GM23338 (cell line): ENCODE measurements at regions not wholly inside any gene's neighbourhood (a gene's known extent, or its start where the extent isn't known, plus 50 kb on each side); places are given as distances from the start of the nearest gene placed in this dataset.

Experiments used
- ATAC-seq: fragments of 200-7000 bp; cut with Tn5 transposase; 3 replicates; pipeline ENCODE4 v1.9.1; 2020
- DNase-seq: peaks from one replicate; pipeline ENCODE4 v3.0.0-alpha.2; 2015; ENCODE audit warnings: low spot score
- H2AFZ ChIP-seq: fragments of 200-600 bp; sonication (generic); 2 replicates; pipeline ENCODE4 v1.8.0; 2016; ENCODE audit warnings: antibody characterized with exemption, mild to moderate bottlenecking, moderate library complexity
- H3F3A ChIP-seq: fragments of 200-600 bp; sonication (generic); replicated peaks from 2 replicates; pipeline ENCODE4 v1.8.0; 2017; ENCODE audit warnings: antibody characterized with exemption, mixed run types, low read depth
- H3K27ac ChIP-seq: fragments of 200-600 bp; sonication (generic); 2 replicates; pipeline ENCODE4 v1.6.1; 2016; ENCODE audit warnings: low read depth
- H3K27me3 ChIP-seq: fragments of 200-600 bp; sonication (generic); 2 replicates; pipeline ENCODE4 v1.8.0; 2016; ENCODE audit warnings: mild to moderate bottlenecking, mixed run types, moderate library complexity; ENCODE audit not compliant: insufficient read depth
- H3K36me3 ChIP-seq: fragments of 200-600 bp; sonication (generic); 2 replicates; pipeline ENCODE4 v1.8.0; 2016; ENCODE audit warnings: mild to moderate bottlenecking; ENCODE audit not compliant: insufficient read depth
- H3K4me1 ChIP-seq: fragments of 200-600 bp; sonication (generic); 2 replicates; pipeline ENCODE4 v1.8.0; 2016; ENCODE audit warnings: mild to moderate bottlenecking, moderate library complexity; ENCODE audit not compliant: insufficient read depth
- H3K4me2 ChIP-seq: fragments of 200-600 bp; sonication (generic); 2 replicates; pipeline ENCODE4 v1.7.1; 2017; ENCODE audit warnings: mixed run types
- H3K4me3 ChIP-seq: fragments of 200-600 bp; sonication (generic); 2 replicates; pipeline ENCODE4 v1.6.1; 2016; ENCODE audit warnings: mixed run types
- H3K79me2 ChIP-seq: fragments of 200-600 bp; sonication (generic); replicated peaks from 2 replicates; pipeline ENCODE4 v1.8.0; 2017; ENCODE audit warnings: mild to moderate bottlenecking; ENCODE audit not compliant: insufficient read depth
- H3K9me2 ChIP-seq: fragments of 200-600 bp; sonication (generic); 2 replicates; pipeline ENCODE4 v1.8.0; 2017; ENCODE audit not compliant: insufficient read depth
- H4K20me1 ChIP-seq: fragments of 200-600 bp; sonication (generic); replicated peaks from 2 replicates; pipeline ENCODE4 v1.8.0; 2017; ENCODE audit warnings: mild to moderate bottlenecking; ENCODE audit not compliant: insufficient read depth
- H3K27ac Mint-ChIP-seq: 2 replicates; pipeline ENCODE4 v1.8.0; 2020; ENCODE audit warnings: inconsistent platforms, mild to moderate bottlenecking, moderate library complexity, mixed read lengths
- H3K27me3 Mint-ChIP-seq: 3 replicates; pipeline ENCODE4 v1.8.0; 2022; ENCODE audit warnings: low read depth, mild to moderate bottlenecking, moderate library complexity, mixed read lengths, inconsistent platforms; ENCODE audit not compliant: insufficient read depth, poor library complexity
- H3K36me3 Mint-ChIP-seq: 3 replicates; pipeline ENCODE4 v1.8.0; 2021; ENCODE audit warnings: low read depth, mild to moderate bottlenecking, inconsistent platforms, moderate library complexity, mixed read lengths
- H3K4me1 Mint-ChIP-seq: 3 replicates; pipeline ENCODE4 v1.8.0; 2020; ENCODE audit warnings: mild to moderate bottlenecking, inconsistent platforms, mixed read lengths
- H3K4me3 Mint-ChIP-seq: 3 replicates; pipeline ENCODE4 v1.8.0; 2021; ENCODE audit warnings: moderate library complexity, mild to moderate bottlenecking, inconsistent platforms, mixed read lengths
- H3K9me3 Mint-ChIP-seq: 3 replicates; pipeline ENCODE4 v1.8.0; 2020; ENCODE audit warnings: moderate library complexity, mild to moderate bottlenecking, inconsistent platforms, mixed read lengths
- CREB1 ChIP-seq: fragments of 250-450 bp; sonication (Bioruptor Pico); IDR thresholded peaks from 2 replicates; pipeline ENCODE4 v1.5.0; 2020; ENCODE audit warnings: low read depth, mild to moderate bottlenecking, moderate library complexity
- EZH2 ChIP-seq: fragments of 200-600 bp; sonication (generic); IDR thresholded peaks from one replicate; pipeline ENCODE4 v1.8.0; 2017; ENCODE audit warnings: antibody characterized with exemption, mild to moderate bottlenecking, low read depth; ENCODE audit not compliant: unreplicated experiment
- EZH2phosphoT487 ChIP-seq: fragments of 200-600 bp; sonication (generic); IDR thresholded peaks from one replicate; pipeline ENCODE4 v1.8.1; 2018; ENCODE audit warnings: antibody characterized with exemption; ENCODE audit not compliant: unreplicated experiment
- JUNB ChIP-seq: IDR thresholded peaks from one replicate; pipeline ENCODE4 v1.6.1; 2016; ENCODE audit warnings: antibody characterized with exemption; ENCODE audit not compliant: unreplicated experiment
- STAT1 ChIP-seq: IDR thresholded peaks from one replicate; pipeline ENCODE4 v1.6.1; 2016; ENCODE audit warnings: antibody characterized with exemption; ENCODE audit not compliant: unreplicated experiment
- ZNF331 ChIP-seq: fragments of 250-450 bp; sonication (Bioruptor Pico); IDR thresholded peaks from 2 replicates; pipeline ENCODE4 v1.5.0; 2020; ENCODE audit warnings: low read depth, mild to moderate bottlenecking, moderate library complexity
- TF ChIP-seq, protein P1 (sequence below), 2 experiments: fragments of 200-600 bp in 1 of 2; sonication (generic) in 1 of 2; conservative IDR thresholded peaks; 2 replicates each; pipeline versions ENCODE4 v1.5.1 to v1.6.1; 2016 to 2017; ENCODE audit warnings: antibody characterized with exemption in 2 of 2, low read depth in 2 of 2, mild to moderate bottlenecking in 2 of 2, moderate library complexity in 1 of 2
- TF ChIP-seq, protein P2 (sequence below): IDR thresholded peaks from one replicate; pipeline ENCODE4 v1.6.1; 2018; ENCODE audit warnings: antibody characterized with exemption; ENCODE audit not compliant: unreplicated experiment
- TF ChIP-seq, protein P3 (sequence below): fragments of 250-450 bp; sonication (Bioruptor Pico); IDR thresholded peaks from 2 replicates; pipeline ENCODE4 v1.5.0; 2020; ENCODE audit warnings: mild to moderate bottlenecking, moderate library complexity
- TF ChIP-seq, protein P4 (sequence below): IDR thresholded peaks from 2 replicates; pipeline ENCODE4 v1.6.1; 2016; ENCODE audit warnings: antibody characterized with exemption

DNA sequence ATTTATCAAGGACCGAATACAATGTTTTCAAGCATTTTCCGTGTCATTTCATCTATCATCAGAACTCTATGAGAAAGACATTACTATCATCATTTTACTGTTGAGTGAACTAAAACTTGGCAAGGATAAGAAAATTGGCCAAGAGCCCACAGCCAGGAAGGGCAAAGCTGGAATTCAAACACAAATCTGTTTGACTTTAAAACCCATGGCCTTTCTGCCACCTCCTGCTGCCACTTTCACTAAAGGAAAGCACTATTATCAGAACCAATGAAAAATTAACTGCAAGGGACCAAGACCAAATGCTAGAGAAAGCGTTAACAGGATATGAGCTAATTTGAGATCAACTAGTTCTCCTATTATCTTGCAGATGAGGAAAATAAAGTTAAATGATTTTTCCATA lies 2759.2 kb downstream of the ARAP2 start (continued):
- TF ChIP-seq, protein P1, sequence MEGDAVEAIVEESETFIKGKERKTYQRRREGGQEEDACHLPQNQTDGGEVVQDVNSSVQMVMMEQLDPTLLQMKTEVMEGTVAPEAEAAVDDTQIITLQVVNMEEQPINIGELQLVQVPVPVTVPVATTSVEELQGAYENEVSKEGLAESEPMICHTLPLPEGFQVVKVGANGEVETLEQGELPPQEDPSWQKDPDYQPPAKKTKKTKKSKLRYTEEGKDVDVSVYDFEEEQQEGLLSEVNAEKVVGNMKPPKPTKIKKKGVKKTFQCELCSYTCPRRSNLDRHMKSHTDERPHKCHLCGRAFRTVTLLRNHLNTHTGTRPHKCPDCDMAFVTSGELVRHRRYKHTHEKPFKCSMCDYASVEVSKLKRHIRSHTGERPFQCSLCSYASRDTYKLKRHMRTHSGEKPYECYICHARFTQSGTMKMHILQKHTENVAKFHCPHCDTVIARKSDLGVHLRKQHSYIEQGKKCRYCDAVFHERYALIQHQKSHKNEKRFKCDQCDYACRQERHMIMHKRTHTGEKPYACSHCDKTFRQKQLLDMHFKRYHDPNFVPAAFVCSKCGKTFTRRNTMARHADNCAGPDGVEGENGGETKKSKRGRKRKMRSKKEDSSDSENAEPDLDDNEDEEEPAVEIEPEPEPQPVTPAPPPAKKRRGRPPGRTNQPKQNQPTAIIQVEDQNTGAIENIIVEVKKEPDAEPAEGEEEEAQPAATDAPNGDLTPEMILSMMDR (conservative IDR thresholded peaks at IDR 0.05; ENCODE audit: low read depth in 2 of 2) = no peak
- TF ChIP-seq EZH2phosphoT487 = no peak
- TF ChIP-seq JUNB = no peak
- TF ChIP-seq, protein P2, sequence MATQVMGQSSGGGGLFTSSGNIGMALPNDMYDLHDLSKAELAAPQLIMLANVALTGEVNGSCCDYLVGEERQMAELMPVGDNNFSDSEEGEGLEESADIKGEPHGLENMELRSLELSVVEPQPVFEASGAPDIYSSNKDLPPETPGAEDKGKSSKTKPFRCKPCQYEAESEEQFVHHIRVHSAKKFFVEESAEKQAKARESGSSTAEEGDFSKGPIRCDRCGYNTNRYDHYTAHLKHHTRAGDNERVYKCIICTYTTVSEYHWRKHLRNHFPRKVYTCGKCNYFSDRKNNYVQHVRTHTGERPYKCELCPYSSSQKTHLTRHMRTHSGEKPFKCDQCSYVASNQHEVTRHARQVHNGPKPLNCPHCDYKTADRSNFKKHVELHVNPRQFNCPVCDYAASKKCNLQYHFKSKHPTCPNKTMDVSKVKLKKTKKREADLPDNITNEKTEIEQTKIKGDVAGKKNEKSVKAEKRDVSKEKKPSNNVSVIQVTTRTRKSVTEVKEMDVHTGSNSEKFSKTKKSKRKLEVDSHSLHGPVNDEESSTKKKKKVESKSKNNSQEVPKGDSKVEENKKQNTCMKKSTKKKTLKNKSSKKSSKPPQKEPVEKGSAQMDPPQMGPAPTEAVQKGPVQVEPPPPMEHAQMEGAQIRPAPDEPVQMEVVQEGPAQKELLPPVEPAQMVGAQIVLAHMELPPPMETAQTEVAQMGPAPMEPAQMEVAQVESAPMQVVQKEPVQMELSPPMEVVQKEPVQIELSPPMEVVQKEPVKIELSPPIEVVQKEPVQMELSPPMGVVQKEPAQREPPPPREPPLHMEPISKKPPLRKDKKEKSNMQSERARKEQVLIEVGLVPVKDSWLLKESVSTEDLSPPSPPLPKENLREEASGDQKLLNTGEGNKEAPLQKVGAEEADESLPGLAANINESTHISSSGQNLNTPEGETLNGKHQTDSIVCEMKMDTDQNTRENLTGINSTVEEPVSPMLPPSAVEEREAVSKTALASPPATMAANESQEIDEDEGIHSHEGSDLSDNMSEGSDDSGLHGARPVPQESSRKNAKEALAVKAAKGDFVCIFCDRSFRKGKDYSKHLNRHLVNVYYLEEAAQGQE = no peak

DNA sequence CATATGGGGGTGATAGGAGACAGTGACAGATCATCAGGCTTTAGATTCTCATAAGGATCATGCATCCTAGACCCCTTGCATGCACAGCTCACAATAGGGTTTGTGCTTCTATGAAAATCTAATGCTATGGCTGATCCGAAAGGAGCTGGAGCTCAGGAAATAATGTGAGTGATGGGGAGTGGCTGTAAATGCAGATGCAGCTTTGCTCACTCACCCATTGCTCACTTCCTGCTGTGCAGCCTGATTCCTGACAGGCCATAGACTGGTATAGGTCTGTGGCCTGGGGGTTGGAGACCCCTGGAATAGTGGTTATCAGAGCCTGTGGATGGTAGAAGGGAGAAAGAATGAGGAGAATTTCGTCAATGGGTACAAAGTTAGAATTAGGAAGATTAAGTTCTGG lies 2751.1 kb downstream of the ARAP2 start:
- Mint-ChIP-seq H3K4me1 (no peaks in the 10 kb centered on the region), H3K4me3 (no peak overlapping the region), H3K27ac (no peak overlapping the region), H3K36me3 (no peaks in the 10 kb centered on the region), H3K9me3 (peaks cover 3% of the 10 kb centered on the region; the same call in 1 of the 3 replicates), H3K27me3 (no peaks in the 10 kb centered on the region)
- H3K4me2 ChIP-seq = no peak overlapping the region
- H3K9me2 ChIP-seq = no peaks in the 10 kb centered on the region; the same call in 1 of the 2 replicates
- no peak overlapping the region for H2AFZ ChIP-seq
- no peaks in the 10 kb centered on the region for H4K20me1 ChIP-seq
- no peaks in the 10 kb centered on the region for H3K79me2 ChIP-seq
- no peak overlapping the region for H3K27ac ChIP-seq
- H3K27me3 ChIP-seq = no peaks in the 10 kb centered on the region
- no peak overlapping the region for H3K4me3 ChIP-seq
- DNase-seq (no peak), ATAC-seq (no peak)
- no peaks in the 10 kb centered on the region for H3F3A ChIP-seq
- H3K36me3 ChIP-seq = no peaks in the 10 kb centered on the region
- no peaks in the 10 kb centered on the region for H3K4me1 ChIP-seq
- TF ChIP-seq EZH2 (no peak), ZNF331 (CRISPR knock-in tag) (no peak), JUNB (no peak), STAT1 (no peak), CREB1 (no peak)
- TF ChIP-seq, protein P3, sequence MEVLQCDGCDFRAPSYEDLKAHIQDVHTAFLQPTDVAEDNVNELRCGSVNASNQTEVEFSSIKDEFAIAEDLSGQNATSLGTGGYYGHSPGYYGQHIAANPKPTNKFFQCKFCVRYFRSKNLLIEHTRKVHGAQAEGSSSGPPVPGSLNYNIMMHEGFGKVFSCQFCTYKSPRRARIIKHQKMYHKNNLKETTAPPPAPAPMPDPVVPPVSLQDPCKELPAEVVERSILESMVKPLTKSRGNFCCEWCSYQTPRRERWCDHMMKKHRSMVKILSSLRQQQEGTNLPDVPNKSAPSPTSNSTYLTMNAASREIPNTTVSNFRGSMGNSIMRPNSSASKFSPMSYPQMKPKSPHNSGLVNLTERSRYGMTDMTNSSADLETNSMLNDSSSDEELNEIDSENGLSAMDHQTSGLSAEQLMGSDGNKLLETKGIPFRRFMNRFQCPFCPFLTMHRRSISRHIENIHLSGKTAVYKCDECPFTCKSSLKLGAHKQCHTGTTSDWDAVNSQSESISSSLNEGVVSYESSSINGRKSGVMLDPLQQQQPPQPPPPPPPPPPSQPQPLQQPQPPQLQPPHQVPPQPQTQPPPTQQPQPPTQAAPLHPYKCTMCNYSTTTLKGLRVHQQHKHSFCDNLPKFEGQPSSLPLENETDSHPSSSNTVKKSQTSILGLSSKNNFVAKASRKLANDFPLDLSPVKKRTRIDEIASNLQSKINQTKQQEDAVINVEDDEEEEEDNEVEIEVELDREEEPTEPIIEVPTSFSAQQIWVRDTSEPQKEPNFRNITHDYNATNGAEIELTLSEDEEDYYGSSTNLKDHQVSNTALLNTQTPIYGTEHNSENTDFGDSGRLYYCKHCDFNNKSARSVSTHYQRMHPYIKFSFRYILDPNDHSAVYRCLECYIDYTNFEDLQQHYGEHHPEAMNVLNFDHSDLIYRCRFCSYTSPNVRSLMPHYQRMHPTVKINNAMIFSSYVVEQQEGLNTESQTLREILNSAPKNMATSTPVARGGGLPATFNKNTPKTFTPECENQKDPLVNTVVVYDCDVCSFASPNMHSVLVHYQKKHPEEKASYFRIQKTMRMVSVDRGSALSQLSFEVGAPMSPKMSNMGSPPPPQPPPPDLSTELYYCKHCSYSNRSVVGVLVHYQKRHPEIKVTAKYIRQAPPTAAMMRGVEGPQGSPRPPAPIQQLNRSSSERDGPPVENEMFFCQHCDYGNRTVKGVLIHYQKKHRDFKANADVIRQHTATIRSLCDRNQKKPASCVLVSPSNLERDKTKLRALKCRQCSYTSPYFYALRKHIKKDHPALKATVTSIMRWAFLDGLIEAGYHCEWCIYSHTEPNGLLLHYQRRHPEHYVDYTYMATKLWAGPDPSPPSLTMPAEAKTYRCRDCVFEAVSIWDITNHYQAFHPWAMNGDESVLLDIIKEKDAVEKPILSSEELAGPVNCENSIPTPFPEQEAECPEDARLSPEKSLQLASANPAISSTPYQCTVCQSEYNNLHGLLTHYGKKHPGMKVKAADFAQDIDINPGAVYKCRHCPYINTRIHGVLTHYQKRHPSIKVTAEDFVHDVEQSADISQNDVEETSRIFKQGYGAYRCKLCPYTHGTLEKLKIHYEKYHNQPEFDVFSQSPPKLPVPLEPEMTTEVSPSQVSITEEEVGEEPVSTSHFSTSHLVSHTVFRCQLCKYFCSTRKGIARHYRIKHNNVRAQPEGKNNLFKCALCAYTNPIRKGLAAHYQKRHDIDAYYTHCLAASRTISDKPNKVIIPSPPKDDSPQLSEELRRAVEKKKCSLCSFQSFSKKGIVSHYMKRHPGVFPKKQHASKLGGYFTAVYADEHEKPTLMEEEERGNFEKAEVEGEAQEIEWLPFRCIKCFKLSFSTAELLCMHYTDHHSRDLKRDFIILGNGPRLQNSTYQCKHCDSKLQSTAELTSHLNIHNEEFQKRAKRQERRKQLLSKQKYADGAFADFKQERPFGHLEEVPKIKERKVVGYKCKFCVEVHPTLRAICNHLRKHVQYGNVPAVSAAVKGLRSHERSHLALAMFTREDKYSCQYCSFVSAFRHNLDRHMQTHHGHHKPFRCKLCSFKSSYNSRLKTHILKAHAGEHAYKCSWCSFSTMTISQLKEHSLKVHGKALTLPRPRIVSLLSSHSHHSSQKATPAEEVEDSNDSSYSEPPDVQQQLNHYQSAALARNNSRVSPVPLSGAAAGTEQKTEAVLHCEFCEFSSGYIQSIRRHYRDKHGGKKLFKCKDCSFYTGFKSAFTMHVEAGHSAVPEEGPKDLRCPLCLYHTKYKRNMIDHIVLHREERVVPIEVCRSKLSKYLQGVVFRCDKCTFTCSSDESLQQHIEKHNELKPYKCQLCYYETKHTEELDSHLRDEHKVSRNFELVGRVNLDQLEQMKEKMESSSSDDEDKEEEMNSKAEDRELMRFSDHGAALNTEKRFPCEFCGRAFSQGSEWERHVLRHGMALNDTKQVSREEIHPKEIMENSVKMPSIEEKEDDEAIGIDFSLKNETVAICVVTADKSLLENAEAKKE = no peak
- TF ChIP-seq, protein P4, sequence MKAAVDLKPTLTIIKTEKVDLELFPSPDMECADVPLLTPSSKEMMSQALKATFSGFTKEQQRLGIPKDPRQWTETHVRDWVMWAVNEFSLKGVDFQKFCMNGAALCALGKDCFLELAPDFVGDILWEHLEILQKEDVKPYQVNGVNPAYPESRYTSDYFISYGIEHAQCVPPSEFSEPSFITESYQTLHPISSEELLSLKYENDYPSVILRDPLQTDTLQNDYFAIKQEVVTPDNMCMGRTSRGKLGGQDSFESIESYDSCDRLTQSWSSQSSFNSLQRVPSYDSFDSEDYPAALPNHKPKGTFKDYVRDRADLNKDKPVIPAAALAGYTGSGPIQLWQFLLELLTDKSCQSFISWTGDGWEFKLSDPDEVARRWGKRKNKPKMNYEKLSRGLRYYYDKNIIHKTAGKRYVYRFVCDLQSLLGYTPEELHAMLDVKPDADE = no peak
